ENCODE measurements at regions not wholly inside any gene's neighbourhood (a gene's known extent, or its start where the extent isn't known, plus 50 kb on each side); places are given as distances from the start of the nearest gene placed in this dataset.

GRCh38 chr16:5884339-5884738 lies 786.7 kb upstream of the EEF2KMT start:
- TF ChIP-seq POLR2AphosphoS5 (IDR thresholded peaks at IDR 0.05; ENCODE audit: borderline replicate concordance, low read depth, low read length): no peak
- TF ChIP-seq EZH2 (IDR thresholded peaks at IDR 0.05): no peak
- no peak for TF ChIP-seq FOXP2 (optimal IDR thresholded peaks at IDR 0.05; ENCODE audit: control extremely low read depth, extremely low read length, insufficient read depth)

Data from SK-N-MC (cell line).